GM12874 (cell line): ENCODE measurements at regions not wholly inside any gene's neighbourhood (a gene's known extent, or its start where the extent isn't known, plus 50 kb on each side); places are given as distances from the start of the nearest gene placed in this dataset.

Source experiments
- TF ChIP-seq, protein P1 (sequence below): IDR thresholded peaks from 2 replicates; pipeline ENCODE4 v1.5.1; 2011; ENCODE audit warnings: low read depth, mild to moderate bottlenecking, control low read depth, low read length, moderate library complexity; ENCODE audit not compliant: insufficient read depth

DNA sequence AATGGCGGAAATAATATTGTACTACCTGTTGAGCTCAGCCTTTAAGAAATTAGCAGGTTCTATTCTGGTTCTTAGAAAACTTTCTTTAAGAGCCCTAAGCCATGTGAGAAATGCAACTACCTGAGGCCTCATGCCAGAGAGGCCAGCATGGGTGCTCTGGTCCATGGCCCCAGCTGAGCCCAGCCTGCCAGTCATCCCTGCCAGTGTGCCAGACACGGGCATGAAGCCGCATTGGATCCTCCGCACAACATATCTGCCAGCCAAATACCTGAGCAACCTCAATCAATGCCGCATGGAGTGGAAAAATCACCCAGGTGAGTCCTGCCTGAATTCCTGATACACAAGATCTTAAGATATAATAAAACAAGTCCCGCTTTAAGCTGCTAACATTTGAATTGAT is 91.8 kb downstream of the C21orf91 start:
- TF ChIP-seq, protein P1, sequence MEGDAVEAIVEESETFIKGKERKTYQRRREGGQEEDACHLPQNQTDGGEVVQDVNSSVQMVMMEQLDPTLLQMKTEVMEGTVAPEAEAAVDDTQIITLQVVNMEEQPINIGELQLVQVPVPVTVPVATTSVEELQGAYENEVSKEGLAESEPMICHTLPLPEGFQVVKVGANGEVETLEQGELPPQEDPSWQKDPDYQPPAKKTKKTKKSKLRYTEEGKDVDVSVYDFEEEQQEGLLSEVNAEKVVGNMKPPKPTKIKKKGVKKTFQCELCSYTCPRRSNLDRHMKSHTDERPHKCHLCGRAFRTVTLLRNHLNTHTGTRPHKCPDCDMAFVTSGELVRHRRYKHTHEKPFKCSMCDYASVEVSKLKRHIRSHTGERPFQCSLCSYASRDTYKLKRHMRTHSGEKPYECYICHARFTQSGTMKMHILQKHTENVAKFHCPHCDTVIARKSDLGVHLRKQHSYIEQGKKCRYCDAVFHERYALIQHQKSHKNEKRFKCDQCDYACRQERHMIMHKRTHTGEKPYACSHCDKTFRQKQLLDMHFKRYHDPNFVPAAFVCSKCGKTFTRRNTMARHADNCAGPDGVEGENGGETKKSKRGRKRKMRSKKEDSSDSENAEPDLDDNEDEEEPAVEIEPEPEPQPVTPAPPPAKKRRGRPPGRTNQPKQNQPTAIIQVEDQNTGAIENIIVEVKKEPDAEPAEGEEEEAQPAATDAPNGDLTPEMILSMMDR = no peak

DNA sequence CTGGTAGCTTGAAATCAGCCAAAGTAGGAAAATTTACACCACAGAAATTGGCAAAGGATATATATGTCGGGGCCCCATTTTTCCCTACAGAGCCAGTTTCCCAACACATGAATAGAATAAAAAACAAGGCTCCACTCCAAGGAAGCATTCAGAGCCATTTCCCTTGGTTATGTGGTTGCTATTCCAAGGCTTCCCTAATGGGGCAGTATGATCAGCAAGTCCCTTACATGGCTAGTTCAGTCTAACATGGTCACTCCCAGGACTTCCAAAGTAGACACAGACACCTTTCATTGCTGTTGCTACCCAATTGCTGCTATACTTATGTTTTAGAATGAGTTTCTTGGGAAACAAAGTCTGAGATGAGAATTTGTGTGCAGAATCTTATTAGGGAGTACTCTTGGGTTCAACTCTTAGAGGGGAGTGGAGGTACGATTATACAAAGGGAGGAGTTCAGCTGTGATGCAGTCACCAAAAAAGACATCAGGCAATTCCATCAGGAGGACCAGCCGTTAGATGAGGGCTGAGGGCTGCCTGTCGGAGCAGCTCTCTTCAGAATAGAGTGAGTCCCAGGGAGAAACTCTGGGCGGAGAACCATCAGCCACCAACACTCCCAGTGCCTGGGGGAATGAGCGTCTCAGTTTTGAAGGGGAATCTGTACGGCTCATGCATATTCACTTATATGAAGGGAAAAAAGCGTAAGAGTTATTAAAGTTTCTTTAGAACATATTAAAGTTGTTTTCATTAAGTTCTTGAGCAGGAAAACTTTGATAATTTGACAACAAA is 92.9 kb downstream of the C21orf91 start:
- TF ChIP-seq, protein P1 = no peak

DNA sequence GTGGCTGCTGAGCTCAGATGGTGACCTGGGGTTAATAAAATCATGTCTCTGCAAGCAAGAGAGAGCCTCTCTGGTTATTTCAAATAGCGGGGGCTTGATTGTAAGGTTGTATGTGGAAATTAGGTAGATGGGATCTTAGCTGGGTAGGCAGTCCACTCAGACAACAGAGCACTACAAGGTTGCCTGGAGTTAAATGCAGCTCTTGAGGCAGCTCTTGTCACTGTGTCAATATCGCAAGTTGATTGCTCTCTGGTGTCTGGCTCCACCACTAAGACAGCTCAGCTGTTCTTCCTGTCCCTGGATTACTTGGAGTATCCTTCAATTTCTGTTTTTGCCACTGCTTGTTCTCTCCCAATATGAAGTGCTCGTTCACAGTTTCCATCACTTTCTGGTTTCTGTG is 93.8 kb downstream of the C21orf91 start:
- TF ChIP-seq, protein P1 = no peak

DNA sequence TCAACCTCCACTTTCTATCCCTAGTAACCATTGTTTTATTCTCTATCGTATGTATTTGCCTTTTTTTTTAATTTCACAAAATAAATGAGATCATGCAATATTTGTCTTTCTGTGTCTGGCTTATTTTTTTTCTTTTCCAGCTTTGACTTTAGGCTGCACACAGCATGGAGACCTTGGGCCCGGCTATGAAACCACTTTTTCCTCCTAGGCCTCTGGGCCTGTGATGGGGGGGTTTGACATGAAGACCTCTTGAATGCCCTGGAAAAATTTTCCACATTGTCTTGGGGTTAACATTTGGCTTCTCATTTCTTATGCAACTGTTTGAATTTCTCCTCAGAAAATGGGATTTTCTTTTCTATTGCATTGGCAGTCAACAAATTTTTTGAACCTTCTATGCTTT is 100.2 kb upstream of the BTG3 start:
- TF ChIP-seq, protein P1 = no peak

DNA sequence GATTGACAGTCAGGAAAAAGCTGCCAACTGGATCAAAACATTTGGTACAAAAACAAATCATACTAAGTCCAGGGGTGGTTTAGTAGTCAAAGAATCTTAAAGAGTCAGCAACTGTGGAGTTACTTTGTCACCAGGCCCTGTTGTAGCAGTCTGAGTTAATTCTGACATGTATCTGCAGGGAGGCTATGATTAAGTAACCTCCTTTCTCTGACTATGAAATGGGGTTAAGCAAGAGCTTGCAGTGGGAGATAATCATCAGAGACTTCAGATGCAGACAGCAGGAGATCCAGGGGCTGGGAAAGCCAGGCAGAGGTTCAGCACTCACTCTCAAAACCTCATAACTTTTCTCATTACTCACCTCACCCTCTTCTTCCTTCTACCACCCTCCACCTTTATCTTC is 99.2 kb upstream of the BTG3 start:
- TF ChIP-seq, protein P1 = no peak

DNA sequence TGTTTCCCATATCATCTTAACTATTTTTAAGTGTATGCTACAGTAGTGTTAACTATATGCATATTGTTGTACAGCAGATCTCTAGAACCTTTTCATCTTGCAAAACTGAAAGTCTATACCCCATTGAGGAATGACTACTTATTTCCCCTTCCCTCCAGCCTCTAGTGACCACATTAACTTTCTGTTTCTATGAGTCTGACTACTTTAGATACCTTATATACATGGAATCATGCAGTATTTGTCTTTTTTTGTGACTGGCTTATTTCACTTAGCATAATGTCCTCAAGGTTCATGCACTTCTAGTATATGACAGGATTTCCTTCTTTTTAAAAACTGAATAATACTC is 96.5 kb upstream of the BTG3 start:
- TF ChIP-seq, protein P1 = no peak

DNA sequence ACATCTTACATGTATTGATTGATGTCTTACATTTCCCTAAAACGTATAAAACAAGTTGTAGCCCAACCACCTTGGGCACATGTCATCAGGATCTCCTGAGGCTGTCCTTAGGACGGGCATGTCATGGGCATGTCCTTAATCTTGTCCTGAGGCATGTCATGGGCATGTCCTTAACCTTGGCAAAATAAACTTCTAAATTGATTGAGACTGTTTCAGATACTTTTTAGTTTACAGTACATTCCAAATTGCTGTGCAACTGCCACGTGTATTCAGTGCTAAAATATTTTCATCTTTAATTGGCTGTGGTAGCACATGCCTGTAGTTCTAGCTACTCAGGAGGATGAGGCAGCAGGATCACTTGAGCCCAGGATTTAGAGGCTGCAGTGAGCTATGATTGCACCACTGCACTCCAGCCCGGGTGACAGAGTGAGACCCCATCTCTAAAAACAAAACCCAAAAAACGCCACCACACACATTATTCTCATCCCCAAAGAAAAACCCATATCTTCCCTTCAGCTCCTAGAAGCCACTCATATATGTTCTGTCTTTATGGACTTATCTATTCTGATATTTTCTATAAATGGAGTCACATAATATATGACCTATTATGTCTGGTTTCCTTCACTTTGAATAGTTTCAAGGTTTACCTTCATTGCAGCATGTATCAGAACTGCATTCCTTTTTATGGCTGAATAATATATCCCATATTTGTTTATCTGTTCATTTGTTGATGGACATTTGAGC is 96.0 kb upstream of the BTG3 start:
- TF ChIP-seq, protein P1 = no peak
